Stimulated activated CD8-positive, alpha-beta memory T cell treated with anti-CD3 and anti-CD28 coated beads, Interleukin-15, amount 100 ng/mL, for 1 hour (primary cell): ENCODE measurements at regions not wholly inside any gene's neighbourhood (a gene's known extent, or its start where the extent isn't known, plus 50 kb on each side); places are given as distances from the start of the nearest gene placed in this dataset.
"Not testable (repeated sequence)": the region's sequence is repeated elsewhere in the genome, so short reads cannot be mapped to it uniquely, and the experiment has no call there.

Experiments used
- DNase-seq: peaks from one replicate; pipeline ENCODE4 v3.0.0-alpha.2; 2020; ENCODE audit warnings: low read depth

- DNase-seq: no peak
Measured at GRCh38 chrX:109782994-109783700, 50.1 kb upstream of the ACSL4 start.

- DNase-seq: no peak
Measured at GRCh38 chrX:109783701-109784079, 50.6 kb upstream of the ACSL4 start.

GRCh38 chrX:109785053-109785452 lies 52.0 kb upstream of the ACSL4 start:
- no peak for DNase-seq

GRCh38 chrX:109790511-109790910 lies 57.5 kb upstream of the ACSL4 start:
- DNase-seq: not testable (repeated sequence)

- DNase-seq: no peak
Measured at GRCh38 chrX:109793191-109793590, 60.1 kb upstream of the ACSL4 start.

GRCh38 chrX:109795682-109796081 lies 62.6 kb upstream of the ACSL4 start:
- DNase-seq: no peak

- DNase-seq: no peak
Measured at GRCh38 chrX:109797311-109797975, 64.4 kb upstream of the ACSL4 start.

- no peak for DNase-seq
Measured at GRCh38 chrX:109812236-109812635, 79.2 kb upstream of the ACSL4 start.

GRCh38 chrX:109813236-109813635 lies 80.2 kb upstream of the ACSL4 start:
- DNase-seq: no peak

GRCh38 chrX:109818976-109819375 lies 85.9 kb upstream of the ACSL4 start:
- DNase-seq: no peak

- no peak for DNase-seq
Measured at GRCh38 chrX:109822861-109823260, 89.8 kb upstream of the ACSL4 start.

- no peak for DNase-seq
Measured at GRCh38 chrX:109826954-109827708, 94.1 kb upstream of the ACSL4 start.

- no peak for DNase-seq
Measured at GRCh38 chrX:109827772-109828171, 94.7 kb upstream of the ACSL4 start.

- no peak for DNase-seq
Measured at GRCh38 chrX:109830157-109830703, 97.2 kb upstream of the ACSL4 start.

GRCh38 chrX:109830704-109831206 lies 97.7 kb upstream of the ACSL4 start:
- no peak for DNase-seq

- no peak for DNase-seq
Measured at GRCh38 chrX:109831326-109831985, 98.4 kb upstream of the ACSL4 start.

- DNase-seq: no peak
Measured at GRCh38 chrX:109839694-109840567, 106.9 kb upstream of the ACSL4 start.

- DNase-seq: no peak
Measured at GRCh38 chrX:109840585-109840984, 107.5 kb upstream of the ACSL4 start.

- no peak for DNase-seq
Measured at GRCh38 chrX:109841257-109841656, 108.2 kb upstream of the ACSL4 start.

- DNase-seq: no peak
Measured at GRCh38 chrX:109841869-109842579, 109.0 kb upstream of the ACSL4 start.
